ENCODE measurements at regions not wholly inside any gene's neighbourhood (a gene's known extent, or its start where the extent isn't known, plus 50 kb on each side); places are given as distances from the start of the nearest gene placed in this dataset.

DNA sequence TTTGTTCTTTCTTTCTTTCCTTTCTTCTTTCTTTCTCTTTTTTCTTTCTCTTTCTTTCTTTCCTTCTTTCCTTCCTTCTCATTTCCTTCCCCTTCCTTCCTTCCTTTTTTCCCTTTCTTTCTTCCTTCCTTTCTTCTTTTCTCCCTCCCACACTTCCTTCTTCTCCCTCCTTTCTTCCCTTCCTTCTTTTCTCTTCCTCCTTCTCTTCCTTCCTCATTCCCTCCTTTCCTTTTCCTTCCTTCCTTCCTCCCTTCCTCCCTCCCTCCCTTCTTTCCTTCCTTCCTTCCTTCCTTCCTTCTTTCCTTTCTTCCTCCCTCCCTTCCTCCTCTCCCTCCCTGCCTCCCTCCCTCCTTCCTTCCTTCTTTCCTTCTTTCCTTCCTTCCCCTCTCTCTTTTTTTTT, 755.7 kb upstream of the GRM7 start:
- Mint-ChIP-seq H3K9me3 (peaks cover 0 to 12% (median 5%) of the 10 kb centered on the region in 7 donors), H3K27me3 (ENCODE audit: low read depth in 3 of 3) (peaks cover 0 to 1% (median 0%) of the 10 kb centered on the region in 3 donors), H3K36me3 (no peaks in the 10 kb centered on the region), H3K4me1 (no peaks in the 10 kb centered on the region), H3K27ac (peak overlapping the region in 1 of 7 donors; percentile 46), H3K4me3 (no peak overlapping the region)
- H3K79me2 ChIP-seq (ENCODE audit: insufficient read depth, low read length), result no peaks in the 10 kb centered on the region
- H3K4me1 ChIP-seq (ENCODE audit: control insufficient read depth in 1 of 2, insufficient read depth in 2 of 2, low read length in 2 of 2), result no peaks in the 10 kb centered on the region
- H3K4me2 ChIP-seq (replicated peaks; ENCODE audit: extremely low read depth, low read length, poor library complexity, severe bottlenecking), result no peak overlapping the region
- H2AFZ ChIP-seq (ENCODE audit: insufficient read depth, low read depth, low read length, poor library complexity, severe bottlenecking), result no peak overlapping the region
- no peak for DNase-seq
- H3K27me3 ChIP-seq (ENCODE audit: control insufficient read depth in 2 of 2, insufficient read depth in 2 of 2, low read length in 2 of 2), result no peaks in the 10 kb centered on the region
- TF ChIP-seq, protein P1, sequence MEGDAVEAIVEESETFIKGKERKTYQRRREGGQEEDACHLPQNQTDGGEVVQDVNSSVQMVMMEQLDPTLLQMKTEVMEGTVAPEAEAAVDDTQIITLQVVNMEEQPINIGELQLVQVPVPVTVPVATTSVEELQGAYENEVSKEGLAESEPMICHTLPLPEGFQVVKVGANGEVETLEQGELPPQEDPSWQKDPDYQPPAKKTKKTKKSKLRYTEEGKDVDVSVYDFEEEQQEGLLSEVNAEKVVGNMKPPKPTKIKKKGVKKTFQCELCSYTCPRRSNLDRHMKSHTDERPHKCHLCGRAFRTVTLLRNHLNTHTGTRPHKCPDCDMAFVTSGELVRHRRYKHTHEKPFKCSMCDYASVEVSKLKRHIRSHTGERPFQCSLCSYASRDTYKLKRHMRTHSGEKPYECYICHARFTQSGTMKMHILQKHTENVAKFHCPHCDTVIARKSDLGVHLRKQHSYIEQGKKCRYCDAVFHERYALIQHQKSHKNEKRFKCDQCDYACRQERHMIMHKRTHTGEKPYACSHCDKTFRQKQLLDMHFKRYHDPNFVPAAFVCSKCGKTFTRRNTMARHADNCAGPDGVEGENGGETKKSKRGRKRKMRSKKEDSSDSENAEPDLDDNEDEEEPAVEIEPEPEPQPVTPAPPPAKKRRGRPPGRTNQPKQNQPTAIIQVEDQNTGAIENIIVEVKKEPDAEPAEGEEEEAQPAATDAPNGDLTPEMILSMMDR (IDR thresholded peaks at IDR 0.05), result no peak
- peaks cover 5 to 6% of the 10 kb centered on the region in 2 donors for H3K9me3 ChIP-seq (replicated peaks in 1 of 2; ENCODE audit: control insufficient read depth in 1 of 2, insufficient read depth in 1 of 2, low read length in 2 of 2)
- intact Hi-C loops (cut with micrococcal nuclease), result no loop called here
- no peak overlapping the region for H3K4me3 ChIP-seq (replicated peaks in 1 of 3; ENCODE audit: low read depth in 2 of 3, low read length in 3 of 3)
- no peaks in the 10 kb centered on the region for H4K20me1 ChIP-seq (ENCODE audit: insufficient read depth, low read length)
- H3K36me3 ChIP-seq (replicated peaks in 1 of 2; ENCODE audit: control insufficient read depth in 1 of 2, insufficient read depth in 2 of 2, low read length in 2 of 2), result no peaks in the 10 kb centered on the region
- H3K27ac ChIP-seq (ENCODE audit: low read depth in 1 of 2, low read length in 2 of 2), result no peak overlapping the region
- no peak overlapping the region for H3K9ac ChIP-seq (ENCODE audit: insufficient read depth, low read length, poor library complexity, severe bottlenecking)

DNA sequence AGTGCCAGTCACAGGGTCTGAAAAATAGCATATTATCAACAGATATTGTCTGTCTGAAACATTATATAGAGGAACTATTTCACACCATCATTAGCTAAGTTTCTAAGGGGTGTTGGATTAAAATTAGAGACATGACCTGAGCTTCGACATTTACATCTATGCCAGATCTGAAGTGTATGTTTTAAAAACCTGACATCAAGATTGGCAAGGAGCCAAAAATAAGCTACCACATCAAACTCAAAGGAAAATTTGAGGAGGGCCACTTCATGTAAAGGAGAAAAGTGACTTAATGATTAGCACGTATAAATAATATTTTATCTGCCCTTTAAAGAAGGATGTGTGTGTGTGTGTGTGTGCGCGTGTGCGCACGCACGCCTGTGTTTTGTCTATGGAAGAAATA, 752.0 kb upstream of the GRM7 start:
- Histone ChIP-seq H3K79me2 (ENCODE audit: insufficient read depth, low read length) (no peaks in the 10 kb centered on the region), H2AFZ (ENCODE audit: insufficient read depth, low read depth, low read length, poor library complexity, severe bottlenecking) (no peak overlapping the region), H3K27ac (ENCODE audit: low read depth in 1 of 2, low read length in 2 of 2) (no peak overlapping the region), H3K27me3 (ENCODE audit: control insufficient read depth in 2 of 2, insufficient read depth in 2 of 2, low read length in 2 of 2) (no peaks in the 10 kb centered on the region), H3K9ac (ENCODE audit: insufficient read depth, low read length, poor library complexity, severe bottlenecking) (no peak overlapping the region), H3K4me2 (replicated peaks; ENCODE audit: extremely low read depth, low read length, poor library complexity, severe bottlenecking) (no peak overlapping the region), H3K4me3 (replicated peaks in 1 of 3; ENCODE audit: low read depth in 2 of 3, low read length in 3 of 3) (no peak overlapping the region), H4K20me1 (ENCODE audit: insufficient read depth, low read length) (no peaks in the 10 kb centered on the region), H3K4me1 (ENCODE audit: control insufficient read depth in 1 of 2, insufficient read depth in 2 of 2, low read length in 2 of 2) (no peaks in the 10 kb centered on the region), H3K36me3 (replicated peaks in 1 of 2; ENCODE audit: control insufficient read depth in 1 of 2, insufficient read depth in 2 of 2, low read length in 2 of 2) (no peaks in the 10 kb centered on the region), H3K9me3 (replicated peaks in 1 of 2; ENCODE audit: control insufficient read depth in 1 of 2, insufficient read depth in 1 of 2, low read length in 2 of 2) (peaks cover 4 to 6% of the 10 kb centered on the region in 2 donors)
- Mint-ChIP-seq H3K4me3 (no peak overlapping the region), H3K9me3 (peaks cover 0 to 13% (median 5%) of the 10 kb centered on the region in 7 donors), H3K27ac (no peak overlapping the region), H3K36me3 (no peaks in the 10 kb centered on the region), H3K4me1 (no peaks in the 10 kb centered on the region), H3K27me3 (ENCODE audit: low read depth in 3 of 3) (peaks cover 0 to 1% (median 0%) of the 10 kb centered on the region in 3 donors)
- no peak for DNase-seq
- TF ChIP-seq, protein P1 (IDR thresholded peaks at IDR 0.05), result no peak
- no CpG with 5 or more reads among the region's 7 CpGs for WGBS (ENCODE audit: insufficient coverage)
- intact Hi-C loops (cut with micrococcal nuclease), result no loop called here
